ENCODE measurements at regions not wholly inside any gene's neighbourhood (a gene's known extent, or its start where the extent isn't known, plus 50 kb on each side); places are given as distances from the start of the nearest gene placed in this dataset.

DNA sequence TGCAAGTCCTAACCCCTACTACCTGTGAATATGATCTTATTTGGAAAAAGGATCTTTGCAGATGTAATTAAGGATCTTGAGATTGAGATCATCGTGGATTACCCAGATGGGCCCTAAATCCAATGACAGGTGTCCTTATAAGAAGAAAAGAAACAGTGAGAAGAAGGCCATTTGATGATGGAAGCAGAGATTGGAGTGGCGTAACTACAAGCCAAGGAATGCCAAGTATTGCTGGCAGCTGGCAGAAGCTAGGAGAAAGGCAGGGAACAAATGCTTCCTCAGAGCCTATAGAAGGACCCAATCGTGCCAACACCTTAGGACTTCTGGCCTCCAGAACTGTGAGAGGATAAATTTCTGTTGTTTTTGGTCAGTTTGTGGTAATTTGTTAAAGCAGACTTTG lies 70.1 kb upstream of the PALM2AKAP2 start:
- TF ChIP-seq FOXP2 (optimal IDR thresholded peaks at IDR 0.05; ENCODE audit: control extremely low read depth, extremely low read length, insufficient read depth) (no peak), POLR2AphosphoS5 (IDR thresholded peaks at IDR 0.05; ENCODE audit: borderline replicate concordance, low read depth, low read length) (no peak)

Data from SK-N-MC (cell line).